Kidney epithelial cell (primary cell): ENCODE measurements at regions not wholly inside any gene's neighbourhood (a gene's known extent, or its start where the extent isn't known, plus 50 kb on each side); places are given as distances from the start of the nearest gene placed in this dataset.

Source experiments
- DNase-seq: peaks from one replicate; pipeline ENCODE4 v3.0.0-alpha.2; 2010; ENCODE audit warnings: low read depth
- H3K27me3 ChIP-seq: 2 replicates; pipeline ENCODE4 v1.6.0; 2011; ENCODE audit warnings: low read length; ENCODE audit not compliant: control insufficient read depth, insufficient read depth
- H3K36me3 ChIP-seq: 2 replicates; pipeline ENCODE4 v1.5.1; 2011; ENCODE audit warnings: low read length; ENCODE audit not compliant: control insufficient read depth, insufficient read depth
- H3K4me3 ChIP-seq: 2 replicates; pipeline ENCODE4 v1.5.1; 2011; ENCODE audit warnings: low read depth, mild to moderate bottlenecking, control low read depth, low read length
- TF ChIP-seq, protein P1 (sequence below): IDR thresholded peaks from 2 replicates; pipeline ENCODE4 v1.5.1; 2011; ENCODE audit warnings: mild to moderate bottlenecking, moderate library complexity, low read length, control low read depth, inconsistent platforms; ENCODE audit not compliant: insufficient read depth, poor library complexity, severe bottlenecking

DNA sequence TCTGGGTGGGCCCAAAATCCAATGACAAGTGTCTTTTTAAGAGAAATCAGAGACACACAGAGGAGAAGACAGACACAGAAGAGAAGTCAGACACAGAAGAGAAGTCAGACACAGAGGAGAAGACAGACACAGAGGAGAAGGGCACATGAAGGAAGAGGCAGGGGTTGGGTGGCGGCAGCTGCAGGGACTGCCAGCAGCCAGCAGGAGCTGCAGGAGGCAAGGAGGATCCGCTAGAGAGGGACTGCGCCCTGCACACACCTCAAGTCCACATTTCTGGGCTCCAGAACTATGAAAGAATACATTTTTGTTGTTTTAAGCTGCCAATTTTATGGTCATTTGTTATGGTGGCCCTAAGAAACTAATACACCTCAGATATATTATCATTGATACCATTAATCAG, 140.6 kb downstream of the ZIC5 start:
- Histone ChIP-seq H3K27me3 (no peaks in the 10 kb centered on the region), H3K4me3 (no peak overlapping the region), H3K36me3 (no peaks in the 10 kb centered on the region)
- no peak for DNase-seq
- TF ChIP-seq, protein P1, sequence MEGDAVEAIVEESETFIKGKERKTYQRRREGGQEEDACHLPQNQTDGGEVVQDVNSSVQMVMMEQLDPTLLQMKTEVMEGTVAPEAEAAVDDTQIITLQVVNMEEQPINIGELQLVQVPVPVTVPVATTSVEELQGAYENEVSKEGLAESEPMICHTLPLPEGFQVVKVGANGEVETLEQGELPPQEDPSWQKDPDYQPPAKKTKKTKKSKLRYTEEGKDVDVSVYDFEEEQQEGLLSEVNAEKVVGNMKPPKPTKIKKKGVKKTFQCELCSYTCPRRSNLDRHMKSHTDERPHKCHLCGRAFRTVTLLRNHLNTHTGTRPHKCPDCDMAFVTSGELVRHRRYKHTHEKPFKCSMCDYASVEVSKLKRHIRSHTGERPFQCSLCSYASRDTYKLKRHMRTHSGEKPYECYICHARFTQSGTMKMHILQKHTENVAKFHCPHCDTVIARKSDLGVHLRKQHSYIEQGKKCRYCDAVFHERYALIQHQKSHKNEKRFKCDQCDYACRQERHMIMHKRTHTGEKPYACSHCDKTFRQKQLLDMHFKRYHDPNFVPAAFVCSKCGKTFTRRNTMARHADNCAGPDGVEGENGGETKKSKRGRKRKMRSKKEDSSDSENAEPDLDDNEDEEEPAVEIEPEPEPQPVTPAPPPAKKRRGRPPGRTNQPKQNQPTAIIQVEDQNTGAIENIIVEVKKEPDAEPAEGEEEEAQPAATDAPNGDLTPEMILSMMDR, result no peak

- Histone ChIP-seq H3K36me3 (no peaks in the 10 kb centered on the region), H3K4me3 (no peak overlapping the region), H3K27me3 (no peaks in the 10 kb centered on the region)
- DNase-seq, result no peak
- TF ChIP-seq, protein P1, result no peak
Observed at GRCh38 chr13:99829593-99830239, 141.9 kb downstream of the ZIC5 start.

GRCh38 chr13:99829161-99829560, 142.4 kb downstream of the ZIC5 start:
- DNase-seq, result no peak
- no peaks in the 10 kb centered on the region for H3K27me3 ChIP-seq
- TF ChIP-seq, protein P1, result no peak
- H3K36me3 ChIP-seq, result no peaks in the 10 kb centered on the region
- no peak overlapping the region for H3K4me3 ChIP-seq

- H3K36me3 ChIP-seq, result no peaks in the 10 kb centered on the region
- no peaks in the 10 kb centered on the region for H3K27me3 ChIP-seq
- DNase-seq, result no peak
- H3K4me3 ChIP-seq, result no peak overlapping the region
- TF ChIP-seq, protein P1, result no peak
Observed at GRCh38 chr13:99828735-99829134, 142.8 kb downstream of the ZIC5 start.

GRCh38 chr13:99828123-99828522, 143.4 kb downstream of the ZIC5 start:
- TF ChIP-seq, protein P1, result no peak
- Histone ChIP-seq H3K27me3 (no peaks in the 10 kb centered on the region), H3K36me3 (no peaks in the 10 kb centered on the region), H3K4me3 (no peak overlapping the region)
- no peak for DNase-seq
